ENCODE measurements at regions not wholly inside any gene's neighbourhood (a gene's known extent, or its start where the extent isn't known, plus 50 kb on each side); places are given as distances from the start of the nearest gene placed in this dataset.

DNA sequence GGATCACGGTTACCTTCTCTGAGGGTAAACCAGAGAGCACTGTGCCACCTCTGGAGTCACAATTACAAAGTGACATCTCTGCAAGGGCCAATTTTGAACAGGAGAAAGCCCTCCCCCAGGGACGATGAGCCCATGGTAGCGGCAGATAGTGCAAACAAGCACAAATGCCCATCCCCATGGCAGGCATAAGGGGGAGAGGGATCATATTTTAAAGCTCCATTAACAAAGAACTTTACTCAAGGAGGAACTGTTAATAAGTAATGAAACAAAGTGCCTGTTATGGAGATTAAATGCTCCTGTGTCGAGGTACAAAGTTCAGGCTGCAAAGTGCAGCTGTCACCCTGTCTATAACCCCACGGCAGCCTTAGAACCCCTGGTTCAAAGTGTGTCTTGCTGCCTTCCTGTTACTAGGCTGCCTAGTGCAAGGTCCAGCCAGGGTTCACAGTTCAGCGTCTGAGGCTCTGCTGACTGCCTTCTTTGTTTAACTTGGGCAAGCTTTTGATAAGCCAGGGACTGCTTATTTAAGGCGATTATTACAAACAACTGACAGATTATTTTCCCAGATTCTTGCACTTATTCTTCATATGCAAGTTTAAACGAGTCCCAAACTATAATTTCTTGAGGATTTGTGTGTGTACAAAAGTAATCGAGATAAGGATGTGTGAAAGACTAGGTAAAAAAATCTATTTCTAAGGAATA lies 75.7 kb upstream of the NRIP1 start (continued):
- TF ChIP-seq SOX6 (IDR thresholded peaks at IDR 0.05) (no peak), SOX6 (CRISPR knock-in tag; IDR thresholded peaks at IDR 0.05) (peak; percentile 99), SMARCC2 (IDR thresholded peaks at IDR 0.05) (no peak), XRCC5 (optimal IDR thresholded peaks at IDR 0.05; ENCODE audit: low read length) (peak; percentile 37), ZNF264 (CRISPR knock-in tag; IDR thresholded peaks at IDR 0.05) (peak; percentile 90; the same call in 1 of the 2 replicates), RCOR2 (CRISPR knock-in tag; IDR thresholded peaks at IDR 0.05) (peak; percentile 100), ETS1 (CRISPR knock-in tag; IDR thresholded peaks at IDR 0.05) (no peak), ZNF10 (CRISPR knock-in tag; IDR thresholded peaks at IDR 0.05; ENCODE audit: borderline replicate concordance, low read depth) (no peak), SNRNP70 (IDR thresholded peaks at IDR 0.05; ENCODE audit: low read depth, low read length) (no peak), ZNF788 (CRISPR knock-in tag; IDR thresholded peaks at IDR 0.05; ENCODE audit: borderline replicate concordance) (peak; percentile 98), STAT6 (CRISPR knock-in tag; IDR thresholded peaks at IDR 0.05; ENCODE audit: borderline replicate concordance) (peak; percentile 93), ESRRA (CRISPR knock-in tag; IDR thresholded peaks at IDR 0.05; ENCODE audit: low read depth) (peak; percentile 99), ZNF335 (CRISPR knock-in tag; IDR thresholded peaks at IDR 0.05) (peak; percentile 89), ZKSCAN1 (IDR thresholded peaks at IDR 0.05; ENCODE audit: low read length) (peak; percentile 48; the same call in 1 of the 2 replicates), NR2F2 (IDR thresholded peaks at IDR 0.05; ENCODE audit: borderline replicate concordance, low read depth) (peak; percentile 94), ZNF207 (IDR thresholded peaks at IDR 0.05; ENCODE audit: borderline replicate concordance) (no peak), ZNF205 (CRISPR knock-in tag; IDR thresholded peaks at IDR 0.05) (peak; percentile 90; the same call in 1 of the 2 replicates), JARID2 (CRISPR knock-in tag; IDR thresholded peaks at IDR 0.05; ENCODE audit: insufficient replicate concordance) (no peak), IRF2 (CRISPR knock-in tag; IDR thresholded peaks at IDR 0.05) (peak; percentile 93), ZBTB44 (CRISPR knock-in tag; IDR thresholded peaks at IDR 0.05) (no peak), SIN3A (IDR thresholded peaks at IDR 0.05; ENCODE audit: borderline replicate concordance, low read depth, low read length) (no peak), ZNF547 (CRISPR knock-in tag; IDR thresholded peaks at IDR 0.05) (peak; percentile 74; the same call in 1 of the 2 replicates)
- TF ChIP-seq, protein P1, sequence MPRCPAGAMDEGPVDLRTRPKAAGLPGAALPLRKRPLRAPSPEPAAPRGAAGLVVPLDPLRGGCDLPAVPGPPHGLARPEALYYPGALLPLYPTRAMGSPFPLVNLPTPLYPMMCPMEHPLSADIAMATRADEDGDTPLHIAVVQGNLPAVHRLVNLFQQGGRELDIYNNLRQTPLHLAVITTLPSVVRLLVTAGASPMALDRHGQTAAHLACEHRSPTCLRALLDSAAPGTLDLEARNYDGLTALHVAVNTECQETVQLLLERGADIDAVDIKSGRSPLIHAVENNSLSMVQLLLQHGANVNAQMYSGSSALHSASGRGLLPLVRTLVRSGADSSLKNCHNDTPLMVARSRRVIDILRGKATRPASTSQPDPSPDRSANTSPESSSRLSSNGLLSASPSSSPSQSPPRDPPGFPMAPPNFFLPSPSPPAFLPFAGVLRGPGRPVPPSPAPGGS (CRISPR knock-in tag; IDR thresholded peaks at IDR 0.05), result peak; percentile 73; the same call in 1 of the 2 replicates
- TF ChIP-seq, protein P2, sequence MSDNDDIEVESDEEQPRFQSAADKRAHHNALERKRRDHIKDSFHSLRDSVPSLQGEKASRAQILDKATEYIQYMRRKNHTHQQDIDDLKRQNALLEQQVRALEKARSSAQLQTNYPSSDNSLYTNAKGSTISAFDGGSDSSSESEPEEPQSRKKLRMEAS (IDR thresholded peaks at IDR 0.05), result peak; percentile 34; the same call in 1 of the 2 replicates
